CD4-positive, alpha-beta T cell treated with Interleukin-2 at 100 ng/mL for 4 hours (primary cell): ENCODE measurements at regions not wholly inside any gene's neighbourhood (a gene's known extent, or its start where the extent isn't known, plus 50 kb on each side); places are given as distances from the start of the nearest gene placed in this dataset.
A peak's percentile ranks its signal among the peaks of the same experiment; 100 is the strongest.
"Not testable (repeated sequence)": the region's sequence is repeated elsewhere in the genome, so short reads cannot be mapped to it uniquely, and the experiment has no call there.

ENCODE experiments used
- DNase-seq: peaks from one replicate; pipeline ENCODE4 v3.0.0-alpha.2; 2020; ENCODE audit warnings: low spot score

DNA sequence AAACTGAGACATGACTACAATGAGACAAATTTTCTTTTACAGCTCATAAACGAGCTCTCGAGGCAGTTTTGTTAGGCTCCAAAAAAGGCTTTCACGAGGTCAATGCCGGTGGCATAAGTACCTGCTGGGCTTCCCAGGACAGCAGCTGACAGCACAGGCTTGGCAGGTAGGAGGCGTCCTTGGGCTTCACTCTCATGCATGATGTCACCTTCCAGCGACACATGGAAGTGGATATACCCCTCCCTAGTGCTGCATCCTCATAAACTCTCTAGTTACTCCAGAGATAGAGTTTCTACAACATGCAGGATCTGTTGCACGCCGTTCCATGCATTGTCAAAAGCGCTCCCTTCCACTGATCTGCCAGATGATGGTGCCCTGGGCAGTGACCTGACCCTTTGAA is 112.5 kb upstream of the PAXBP1 start:
- no peak for DNase-seq

DNA sequence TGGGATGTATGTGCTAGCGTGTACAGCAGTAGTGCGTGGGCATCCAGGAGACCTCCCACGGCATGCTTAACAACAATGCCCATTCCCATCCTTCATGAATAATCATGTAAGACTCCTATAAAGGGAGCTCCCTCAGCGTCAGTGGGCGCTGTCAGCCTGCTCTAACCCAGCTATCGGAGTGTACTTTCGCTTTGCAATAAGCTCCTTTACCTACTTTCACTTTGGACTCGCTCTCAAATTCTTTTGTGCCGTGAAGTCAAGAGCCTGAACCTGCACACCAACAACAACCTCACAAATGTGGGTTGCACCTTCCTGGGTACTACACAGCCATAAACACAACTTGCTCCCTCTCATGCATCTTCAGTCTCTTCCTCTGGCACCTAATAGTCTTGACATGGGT is 114.8 kb upstream of the PAXBP1 start:
- DNase-seq = peak; percentile 48

DNA sequence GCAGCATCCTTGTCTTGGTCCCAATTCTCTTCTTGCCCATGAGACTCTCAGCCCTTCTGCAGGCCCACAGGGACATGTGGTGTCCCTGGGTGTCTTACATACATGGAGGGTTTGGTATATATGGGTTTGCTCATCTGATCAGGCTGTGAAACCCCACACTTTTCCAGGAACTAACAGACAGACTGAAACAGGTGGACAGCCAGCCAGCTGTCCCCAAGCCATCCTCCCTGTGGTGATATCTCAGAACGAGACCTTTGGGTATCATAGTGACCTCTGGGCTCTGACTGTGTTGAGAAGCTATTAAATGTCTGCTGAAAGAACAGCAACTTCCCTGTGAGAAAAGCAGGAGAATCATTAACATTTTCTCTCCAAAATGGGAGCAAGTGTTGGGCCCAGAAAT is 115.5 kb upstream of the PAXBP1 start:
- no peak for DNase-seq

DNA sequence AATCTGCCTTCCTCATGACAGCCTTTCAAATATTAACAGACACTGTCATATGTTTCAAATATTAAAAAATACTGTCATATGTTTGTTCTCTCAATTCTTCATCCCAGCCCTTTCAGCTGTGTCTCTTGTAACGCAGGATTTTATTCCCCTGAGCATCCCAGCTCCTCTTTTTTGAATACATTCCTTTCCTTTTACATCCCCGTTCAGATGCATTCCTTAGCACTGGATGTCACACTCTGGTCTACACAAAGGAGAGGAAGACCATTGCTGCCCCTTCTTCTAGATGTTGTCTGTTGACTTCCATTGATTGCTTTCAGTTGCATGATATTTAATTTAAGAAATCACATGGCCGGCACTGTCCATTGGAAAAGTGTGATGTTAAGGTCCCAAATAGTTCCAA is 117.4 kb upstream of the PAXBP1 start:
- DNase-seq = no peak

GRCh38 chr21:32889596-32889995 is 118.0 kb upstream of the PAXBP1 start:
- DNase-seq = no peak

DNA sequence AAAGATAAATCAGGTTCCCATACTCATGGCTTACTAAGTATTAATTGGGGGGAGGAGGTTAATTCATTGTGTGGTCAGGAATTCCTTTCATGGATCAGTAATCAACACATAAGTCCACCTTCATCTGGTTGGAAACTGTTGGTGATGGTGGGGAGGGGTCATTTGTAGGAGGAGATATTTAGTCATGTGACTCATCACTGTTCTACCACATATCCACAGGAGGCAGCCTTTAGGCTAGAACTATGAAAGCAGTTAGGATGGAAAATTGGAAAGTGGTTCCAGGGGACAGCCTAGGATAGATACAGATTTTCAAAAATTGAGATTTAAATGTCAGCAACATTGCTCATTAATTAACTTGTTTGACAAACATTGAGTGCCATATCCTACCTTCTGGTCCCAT is 122.8 kb upstream of the PAXBP1 start:
- DNase-seq = no peak

- no peak for DNase-seq
Observed at GRCh38 chr21:32900814-32901213, 124.9 kb upstream of the OLIG2 start.

DNA sequence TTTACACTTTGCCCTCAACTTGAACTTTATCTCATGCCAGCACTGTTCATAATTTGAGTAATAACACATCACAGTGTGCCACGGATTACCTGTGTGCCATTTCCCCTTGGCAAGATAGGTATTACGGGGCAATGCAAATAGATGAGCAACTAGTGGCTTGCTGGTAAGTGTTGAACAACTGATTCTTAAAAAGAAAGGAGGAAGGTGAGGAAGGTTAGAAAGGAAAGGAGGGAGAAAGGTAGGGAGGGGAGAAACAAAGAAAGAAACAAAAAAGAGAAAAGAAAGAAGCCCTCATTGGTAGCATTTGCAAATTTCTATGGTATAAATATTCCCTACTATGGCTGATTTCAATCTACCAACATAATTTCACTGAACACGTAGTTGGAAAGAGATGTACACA is 118.2 kb upstream of the OLIG2 start:
- no peak for DNase-seq

DNA sequence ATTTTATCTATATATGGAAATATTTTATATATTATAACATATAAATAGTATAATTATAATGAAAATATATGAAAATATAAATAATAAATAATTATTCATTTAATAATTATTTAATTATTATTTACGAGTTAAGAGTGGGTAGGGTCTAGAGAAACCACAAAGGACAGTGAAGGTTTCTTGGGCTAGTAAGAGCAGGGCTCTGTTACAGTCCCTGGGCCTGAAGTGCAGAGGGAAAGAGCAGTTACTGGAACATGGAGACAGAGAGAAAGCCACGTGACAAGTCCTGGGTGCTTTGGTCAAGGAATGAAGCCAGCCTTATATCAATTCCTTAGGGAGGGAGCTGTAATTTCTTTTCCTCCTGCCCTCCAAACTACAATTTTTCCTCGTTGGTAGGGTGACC is 117.2 kb upstream of the OLIG2 start:
- no peak for DNase-seq

DNA sequence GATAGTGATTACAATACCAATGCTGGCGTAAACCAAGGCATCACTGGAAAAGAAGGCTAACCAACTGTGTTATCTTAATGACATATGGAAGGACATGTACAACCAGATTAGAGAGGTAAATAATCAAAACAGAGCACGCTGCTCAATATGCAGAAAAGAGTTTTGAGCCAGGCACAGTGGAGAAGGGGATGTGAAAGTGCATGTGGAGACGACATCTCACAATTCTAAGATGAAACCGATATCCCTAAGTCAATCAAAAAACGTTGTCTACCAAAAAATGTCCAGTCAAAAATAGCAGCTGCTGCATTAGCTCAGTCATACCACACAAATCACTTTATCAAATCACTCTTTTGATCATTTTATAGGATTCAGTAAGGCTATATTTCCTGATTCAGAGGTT is 116.3 kb upstream of the OLIG2 start:
- DNase-seq = no peak

- peak; percentile 24 for DNase-seq
Observed at GRCh38 chr21:32914424-32915039, 111.2 kb upstream of the OLIG2 start.

GRCh38 chr21:32915099-32915498 is 110.6 kb upstream of the OLIG2 start:
- DNase-seq = no peak

DNA sequence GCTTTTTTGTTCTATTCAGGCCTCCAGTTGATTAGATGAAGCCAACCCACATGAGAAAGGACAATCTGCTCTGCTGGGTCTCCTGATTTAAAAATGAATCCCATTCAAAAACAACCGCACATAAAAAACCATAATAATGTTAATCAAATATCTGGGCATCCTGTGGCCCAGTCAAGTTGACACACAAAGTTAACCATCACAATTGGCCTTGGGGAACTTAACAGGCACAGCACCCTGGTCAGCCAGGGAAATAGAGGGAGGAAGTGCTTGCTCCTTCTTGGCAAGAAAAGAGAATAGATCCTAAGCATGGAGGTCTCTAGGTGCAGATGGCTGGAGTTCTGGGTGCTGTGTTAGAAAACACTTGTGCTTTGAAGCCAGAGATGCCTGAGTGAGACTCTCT is 109.6 kb upstream of the OLIG2 start:
- DNase-seq = no peak

DNA sequence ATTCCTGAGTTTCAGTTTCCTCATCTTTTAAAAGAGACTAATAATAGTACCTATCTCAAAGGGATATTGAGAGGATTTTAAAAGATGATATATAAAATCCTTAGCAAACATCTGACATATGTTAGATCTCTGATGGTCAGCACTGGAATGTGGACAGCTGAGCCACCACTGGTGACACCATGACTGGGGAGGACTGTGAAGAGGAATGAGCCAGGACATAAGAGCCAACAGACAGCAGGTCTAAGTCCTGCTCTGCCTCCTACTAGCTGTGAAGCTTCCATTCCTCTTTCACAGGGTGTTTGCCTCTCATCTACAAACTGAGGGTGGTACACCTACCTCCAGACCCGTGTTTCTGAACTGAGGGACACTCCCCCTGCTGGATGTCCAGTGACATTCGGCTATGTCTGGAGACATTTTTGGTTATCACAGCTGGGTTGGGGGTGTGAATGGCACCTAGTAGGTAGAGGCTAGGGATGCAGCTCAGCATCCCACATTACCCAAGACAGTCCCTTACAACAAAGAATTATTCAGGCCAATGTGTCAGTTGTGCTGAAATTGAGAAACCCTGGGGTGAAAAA is 109.1 kb upstream of the OLIG2 start:
- peak; percentile 5 for DNase-seq

- DNase-seq = no peak
Observed at GRCh38 chr21:32917362-32918135, 108.2 kb upstream of the OLIG2 start.

GRCh38 chr21:32918478-32919120 is 107.1 kb upstream of the OLIG2 start:
- DNase-seq = no peak

DNA sequence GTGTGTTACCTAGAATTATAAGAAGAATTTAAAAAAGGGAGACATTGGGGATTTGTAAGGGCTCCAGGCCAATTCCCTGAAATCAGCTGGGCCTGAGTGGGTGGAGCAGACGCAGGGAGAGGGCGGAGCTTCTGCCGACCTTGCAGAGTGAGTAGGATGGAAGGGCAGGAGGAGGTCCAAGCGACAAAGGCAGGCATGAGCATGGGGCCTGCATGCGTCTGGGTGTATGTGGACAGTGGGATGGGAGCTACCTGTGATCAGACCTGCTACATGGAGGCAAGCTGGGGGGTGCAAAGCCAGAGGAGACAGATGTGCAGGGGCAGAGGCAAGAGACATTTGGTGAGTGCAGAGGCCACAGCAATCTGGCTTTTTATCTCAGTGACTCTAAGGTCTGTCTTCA is 105.3 kb upstream of the OLIG2 start:
- DNase-seq = no peak

- DNase-seq = peak; percentile 32
Observed at GRCh38 chr21:32921632-32922230, 104.0 kb upstream of the OLIG2 start.

GRCh38 chr21:32925098-32925497 is 100.6 kb upstream of the OLIG2 start:
- DNase-seq = no peak

DNA sequence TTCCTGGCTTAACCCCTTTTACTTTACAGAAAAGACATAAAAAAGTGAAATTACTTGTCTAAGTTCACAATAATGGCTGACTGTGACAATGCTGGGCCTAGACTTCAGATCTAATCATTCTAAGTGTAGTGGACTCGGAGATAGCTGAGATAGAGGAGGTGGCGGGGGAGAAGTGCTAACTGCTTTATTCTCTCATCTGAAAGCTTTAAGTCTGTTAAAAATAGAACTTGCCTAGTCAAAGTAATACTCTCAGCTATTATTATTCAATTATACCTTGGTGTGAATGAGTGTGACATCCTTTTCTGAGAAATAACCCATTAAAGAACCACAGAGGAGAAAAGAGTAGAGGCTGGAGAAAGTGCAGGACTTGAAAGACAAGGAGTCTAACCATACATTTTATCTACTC is 96.1 kb upstream of the OLIG2 start:
- DNase-seq = peak; percentile 13

DNA sequence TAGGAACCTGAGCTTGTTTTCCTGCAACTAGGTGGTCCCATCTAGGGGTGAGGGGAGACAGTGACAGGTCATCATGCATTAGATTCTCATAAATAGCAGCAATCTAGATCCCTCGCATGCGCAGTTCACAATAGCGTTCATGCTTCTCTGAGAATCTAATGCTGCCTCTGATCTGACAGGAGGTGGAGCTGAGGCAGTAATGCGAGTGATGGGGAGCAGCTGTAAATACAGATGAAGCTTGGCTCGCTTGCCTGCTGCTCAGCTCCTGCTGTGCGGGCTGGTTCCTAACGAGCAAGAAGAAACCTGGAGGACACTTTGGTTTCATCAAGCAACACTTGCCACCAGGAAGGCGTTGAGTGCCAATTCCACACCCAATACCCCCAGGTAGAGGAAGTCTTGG is 95.1 kb upstream of the OLIG2 start:
- no peak for DNase-seq

DNA sequence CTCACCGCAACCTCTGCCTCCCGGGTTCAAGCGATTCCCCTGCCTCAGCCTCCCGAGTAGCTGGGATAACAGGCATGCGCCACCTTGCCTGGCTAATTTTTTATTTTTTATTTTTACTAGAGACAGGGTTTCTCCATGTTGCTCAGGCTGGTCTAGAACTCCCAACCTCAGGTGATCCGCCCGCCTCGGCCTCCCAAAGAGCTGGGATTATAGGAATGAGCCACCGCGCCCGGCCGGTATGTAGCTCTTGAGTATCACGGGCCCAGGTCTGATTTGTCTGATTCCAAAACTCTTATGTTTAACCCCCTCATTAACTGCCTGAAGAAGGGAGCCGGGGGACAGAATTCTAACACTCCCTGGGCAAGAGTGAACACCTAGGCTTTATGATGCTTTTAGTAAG is 91.7 kb upstream of the OLIG2 start:
- DNase-seq = not testable (repeated sequence)

DNA sequence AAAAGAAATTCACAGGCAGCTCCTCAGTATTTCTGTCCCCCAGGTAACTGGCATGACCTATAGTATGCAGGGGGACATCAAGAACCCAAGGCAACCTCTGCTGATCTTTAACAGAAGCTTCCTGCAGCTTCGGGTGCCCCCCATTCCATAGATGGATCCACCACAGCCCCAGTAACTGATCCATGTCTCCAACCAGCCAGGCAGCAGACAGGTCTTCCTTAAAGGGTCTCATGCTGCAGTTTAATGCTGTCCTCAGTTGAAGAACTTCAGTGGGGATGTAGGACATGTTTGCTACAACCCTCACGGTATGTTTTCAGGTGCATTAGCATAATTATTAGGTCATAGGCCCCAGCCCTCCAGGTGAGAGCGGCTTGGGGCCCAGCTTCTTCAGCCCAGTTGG is 90.9 kb upstream of the OLIG2 start:
- no peak for DNase-seq
